GM18951 (cell line): ENCODE measurements at regions not wholly inside any gene's neighbourhood (a gene's known extent, or its start where the extent isn't known, plus 50 kb on each side); places are given as distances from the start of the nearest gene placed in this dataset.

ENCODE experiments used
- POLR2A ChIP-seq: IDR thresholded peaks from 4 replicates; pipeline ENCODE4 v1.6.1; 2011; ENCODE audit warnings: mild to moderate bottlenecking; ENCODE audit not compliant: insufficient read length, insufficient read depth; ENCODE audit errors: extremely low read depth
- in situ Hi-C: fragments of 300-500 bp; cut with MboI; formaldehyde crosslinking; loops from one replicate; pipeline ENCODE4 v1.12.0; 2022; ENCODE audit warnings: low sequenced_read_pairs, mixed read lengths, inconsistent platforms; ENCODE audit not compliant: unreplicated experiment

DNA sequence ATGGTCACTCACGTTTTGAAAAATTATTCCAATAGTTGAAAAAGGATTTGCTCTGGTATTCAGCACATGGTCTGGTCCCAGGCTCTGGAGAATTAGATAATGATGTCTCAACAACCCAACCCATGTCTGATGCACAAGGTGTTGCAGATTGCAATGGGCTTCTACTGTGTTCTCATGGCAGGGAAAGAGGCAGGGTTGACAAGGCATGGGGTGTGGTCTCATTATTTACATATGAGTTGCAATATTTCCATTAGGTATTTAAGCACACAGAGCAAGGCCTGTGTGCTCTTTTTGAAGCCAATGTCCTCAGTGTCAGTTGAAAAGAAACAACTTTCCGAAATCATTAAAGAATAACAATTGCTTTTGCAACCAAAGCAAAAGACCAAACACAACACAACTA lies 381.9 kb upstream of the PBX1 start:
- in situ Hi-C loops: no loop called here
- TF ChIP-seq POLR2A: no peak

DNA sequence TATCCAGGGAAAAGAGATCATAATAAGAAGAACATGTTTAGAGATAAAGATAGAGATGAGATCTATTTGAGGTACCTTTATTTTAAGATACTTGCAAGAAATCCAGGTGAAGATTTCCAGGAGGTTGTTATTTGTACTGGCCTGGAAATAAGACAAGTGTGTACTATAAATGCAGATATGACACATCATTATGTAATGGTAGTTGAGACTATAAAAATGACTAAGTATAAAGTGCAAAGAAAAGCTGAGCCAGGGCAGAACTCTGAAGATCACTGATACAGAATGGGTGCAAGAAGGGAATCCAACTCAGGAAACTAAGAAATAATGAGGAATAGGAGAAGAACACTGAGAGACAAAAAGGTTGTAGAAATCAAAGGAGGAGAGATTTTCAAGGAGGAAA lies 378.2 kb upstream of the PBX1 start:
- no peak for TF ChIP-seq POLR2A
- in situ Hi-C loops: no loop called here

DNA sequence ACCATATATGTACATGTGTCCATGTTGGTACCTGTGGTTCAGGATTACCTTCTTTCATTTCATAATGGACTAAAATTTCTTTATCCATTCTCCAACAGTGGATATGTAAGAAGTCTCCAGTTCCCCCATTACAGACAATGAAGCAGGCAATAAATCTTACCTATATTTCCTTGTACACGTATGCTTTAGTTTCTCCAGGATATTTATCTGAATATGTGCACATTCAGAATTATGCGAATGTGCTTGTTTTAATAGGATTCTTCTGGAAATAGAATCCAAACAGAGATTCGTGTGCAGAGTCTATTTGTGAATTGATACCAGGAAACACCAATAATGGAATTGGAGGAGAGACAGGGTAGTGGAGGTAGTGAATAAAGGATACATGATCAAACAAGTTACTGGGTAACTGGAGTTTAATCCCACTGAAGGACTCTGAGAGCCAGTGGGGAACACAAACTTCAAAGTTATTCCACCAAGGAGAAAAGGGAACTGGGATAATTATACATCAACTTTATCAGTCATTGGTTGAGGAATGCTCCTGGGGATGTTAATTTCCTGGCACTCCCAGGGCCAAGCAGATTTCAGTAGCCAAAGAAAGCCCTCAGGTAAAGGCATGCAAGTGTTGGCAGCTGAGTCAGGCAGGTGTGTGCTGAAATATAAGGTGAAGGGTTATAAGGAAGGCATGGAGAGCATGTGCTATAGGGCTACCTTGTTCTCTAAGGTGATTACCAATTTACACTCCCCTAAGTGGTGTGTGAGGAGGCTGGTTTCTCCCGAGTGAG lies 374.9 kb upstream of the PBX1 start:
- in situ Hi-C loops: no loop called here
- no peak for TF ChIP-seq POLR2A

DNA sequence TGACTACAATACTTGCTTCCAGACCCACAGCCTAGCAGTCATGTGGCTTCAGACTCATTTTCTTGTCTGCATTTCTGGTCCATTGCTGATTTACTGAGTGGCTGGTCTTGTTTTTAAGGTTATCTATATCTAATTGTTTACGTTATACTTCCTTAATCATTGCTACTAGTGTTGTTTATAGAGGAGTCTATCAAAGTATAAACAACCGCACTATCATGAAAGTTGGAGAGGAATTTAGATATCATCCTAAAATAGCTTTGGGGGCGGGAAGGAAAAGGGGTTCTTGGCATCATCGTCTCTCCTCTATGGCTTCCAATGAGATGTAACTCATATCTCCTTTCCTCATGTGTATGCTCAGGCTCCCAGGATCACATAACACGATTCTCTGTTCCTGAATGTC lies 372.1 kb upstream of the PBX1 start:
- TF ChIP-seq POLR2A: no peak
- in situ Hi-C loops: no loop called here

DNA sequence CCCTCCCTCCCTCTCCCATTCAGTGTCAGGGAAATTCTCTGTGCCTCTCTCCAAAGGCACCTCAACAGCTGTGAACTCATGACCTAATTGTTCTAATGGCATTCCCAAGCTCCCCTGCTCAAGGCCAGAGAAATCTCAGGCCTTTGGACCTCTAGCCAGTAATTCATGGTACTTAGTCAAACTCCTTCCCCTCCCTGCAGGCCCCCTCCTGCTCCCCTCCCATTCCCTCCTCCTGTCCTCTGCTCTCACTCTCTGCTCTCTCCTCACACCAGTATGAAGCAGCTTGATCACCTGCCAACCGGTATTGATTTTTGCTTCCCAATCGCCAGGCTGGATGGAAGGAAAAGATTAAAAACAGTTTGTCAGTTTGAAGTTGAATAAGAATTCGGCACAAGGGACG lies 370.5 kb upstream of the PBX1 start:
- no peak for TF ChIP-seq POLR2A

DNA sequence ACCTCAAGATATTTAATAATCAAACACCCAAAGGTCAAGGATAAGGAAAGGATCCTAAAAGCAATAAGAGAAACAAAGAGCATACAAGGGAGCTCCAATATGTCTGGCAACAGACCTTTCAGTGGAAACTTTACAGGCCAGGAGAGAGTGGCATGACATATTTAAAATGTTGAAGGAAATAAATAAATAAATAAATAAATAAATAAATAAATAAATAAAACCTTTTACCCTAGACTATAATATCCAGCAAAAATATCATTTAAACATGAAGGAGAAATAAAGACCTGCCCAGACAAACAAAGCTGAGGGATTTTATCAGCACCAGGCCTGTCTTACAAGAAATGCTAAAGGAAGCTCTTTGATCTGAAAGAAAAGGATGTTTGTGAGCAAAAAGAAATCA lies 367.8 kb upstream of the PBX1 start:
- no peak for TF ChIP-seq POLR2A
- in situ Hi-C loops: no loop called here

More for the DNA sequence above, 370.5 kb upstream of the PBX1 start:
- in situ Hi-C loops: no loop called here

DNA sequence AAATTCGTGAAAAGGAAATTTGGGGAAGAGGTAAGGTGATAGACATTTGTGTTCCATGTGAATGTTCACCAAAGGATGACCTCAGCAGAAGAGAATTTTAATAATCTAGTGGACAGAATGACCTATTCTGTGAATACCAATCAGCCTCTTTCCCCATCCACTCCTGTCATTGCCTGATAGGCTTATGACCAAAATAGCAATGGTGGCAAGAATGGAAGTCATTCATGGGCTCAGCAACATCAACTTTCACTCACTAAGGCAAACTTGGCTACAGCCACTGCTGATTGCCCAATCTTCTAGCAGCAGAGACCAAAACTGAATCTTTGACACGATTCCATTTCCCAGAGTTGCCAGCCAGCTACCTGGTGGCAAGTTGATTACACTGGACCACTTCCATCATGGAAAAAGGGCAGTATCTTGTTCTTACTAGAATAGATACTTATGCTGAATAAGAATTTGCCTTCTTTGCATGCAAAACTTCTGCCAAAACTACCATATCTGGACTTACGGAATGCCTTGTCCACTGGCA lies 348.7 kb upstream of the PBX1 start:
- in situ Hi-C loops: no loop called here

DNA sequence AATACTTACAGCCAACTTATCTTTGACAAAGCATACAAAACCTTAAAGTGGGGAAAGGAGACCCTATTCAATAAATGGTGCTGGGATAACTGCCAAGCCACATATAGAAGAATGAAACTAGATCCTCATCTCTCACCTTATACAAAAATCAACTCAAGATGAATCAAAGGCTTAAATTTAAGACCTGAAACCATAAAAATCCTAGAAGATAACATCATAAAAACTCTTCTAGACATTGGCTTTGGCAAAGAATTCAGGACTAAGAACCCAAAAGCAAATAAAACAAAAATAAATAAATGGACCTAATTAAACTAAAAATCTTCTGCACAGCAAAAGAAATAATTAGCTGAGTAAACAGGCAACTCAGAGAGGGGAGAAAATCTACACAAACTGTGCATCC lies 335.6 kb upstream of the PBX1 start:
- no peak for TF ChIP-seq POLR2A
- in situ Hi-C loops: no loop called here

More for the DNA sequence above, 348.7 kb upstream of the PBX1 start:
- TF ChIP-seq POLR2A: no peak

DNA sequence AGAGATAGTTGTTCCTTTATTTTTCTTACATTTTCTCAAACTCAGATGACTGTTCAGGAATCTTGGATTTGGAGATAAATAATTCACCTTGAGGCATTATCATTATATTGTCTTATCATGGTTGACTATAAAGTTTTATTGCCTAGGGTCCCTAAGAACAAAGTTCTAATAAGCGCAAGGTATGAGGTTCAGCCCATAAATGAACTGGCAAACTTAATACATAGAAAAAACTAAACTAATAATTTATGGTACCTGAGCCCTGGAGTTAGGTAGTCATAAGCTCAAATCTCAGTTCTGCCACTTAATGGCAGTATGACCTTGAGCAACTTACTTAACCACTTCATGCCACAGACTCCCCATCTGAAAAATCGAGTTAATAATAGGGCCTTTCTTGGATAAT lies 334.0 kb upstream of the PBX1 start:
- no peak for TF ChIP-seq POLR2A
- in situ Hi-C loops: no loop called here

DNA sequence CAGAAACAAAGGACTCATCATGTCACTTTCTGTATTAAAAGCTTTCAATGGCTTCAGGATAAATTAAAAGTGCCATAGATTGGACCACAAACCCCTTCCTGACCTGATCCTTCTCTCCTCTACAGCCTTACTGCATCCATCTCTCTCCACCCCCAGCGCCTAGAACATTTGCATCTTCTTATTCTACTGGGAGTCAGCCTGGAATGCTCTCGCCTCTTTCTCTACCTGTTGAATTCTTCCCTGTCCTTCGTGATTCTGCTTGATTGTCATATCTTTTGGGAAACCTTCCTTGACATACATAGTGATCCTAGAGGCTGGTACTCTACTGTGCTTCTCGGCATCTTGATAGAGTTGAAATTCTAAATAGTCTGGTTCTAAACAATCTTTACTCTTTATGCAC lies 332.0 kb upstream of the PBX1 start:
- TF ChIP-seq POLR2A: no peak
- in situ Hi-C loops: no loop called here

DNA sequence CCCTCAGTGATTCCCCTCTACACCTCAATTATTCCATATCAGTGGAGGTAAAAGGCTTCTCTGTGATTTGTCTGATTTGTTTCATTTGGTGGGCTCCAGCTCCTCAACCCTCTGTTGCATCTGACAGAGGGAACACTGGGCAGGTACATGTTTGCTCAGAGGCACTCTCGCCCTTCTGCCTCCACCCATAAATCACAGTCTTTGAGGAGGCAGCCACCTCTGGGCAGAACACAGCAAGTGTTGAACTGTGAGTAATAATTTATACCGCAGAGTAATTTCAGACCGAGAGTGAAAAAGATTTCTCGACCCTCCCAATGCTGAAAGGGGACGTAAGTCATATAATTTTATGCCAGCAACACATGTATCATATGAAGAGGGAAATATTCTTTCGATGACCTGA lies 330.1 kb upstream of the PBX1 start:
- no peak for TF ChIP-seq POLR2A
- in situ Hi-C loops: no loop called here

DNA sequence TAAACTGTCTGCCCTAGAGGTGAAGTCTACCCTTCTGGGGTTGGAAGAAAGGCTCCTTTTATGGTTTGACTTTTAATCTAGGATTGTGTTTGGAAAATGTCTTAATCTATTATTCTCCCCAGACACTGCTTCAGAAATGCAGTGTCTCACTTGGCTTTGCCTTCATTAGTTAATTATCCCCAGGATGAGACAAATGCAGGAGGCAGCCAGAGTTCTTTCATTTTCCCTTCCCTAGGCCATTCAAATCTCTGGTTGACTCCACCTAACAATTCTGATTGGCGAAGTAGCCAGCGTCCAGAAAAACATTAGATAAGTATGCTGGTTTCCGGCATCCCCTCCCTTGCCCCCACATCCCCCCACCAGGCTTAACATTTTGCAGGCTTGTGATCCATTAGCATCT lies 325.8 kb upstream of the PBX1 start:
- in situ Hi-C loops: no loop called here
- TF ChIP-seq POLR2A: no peak

DNA sequence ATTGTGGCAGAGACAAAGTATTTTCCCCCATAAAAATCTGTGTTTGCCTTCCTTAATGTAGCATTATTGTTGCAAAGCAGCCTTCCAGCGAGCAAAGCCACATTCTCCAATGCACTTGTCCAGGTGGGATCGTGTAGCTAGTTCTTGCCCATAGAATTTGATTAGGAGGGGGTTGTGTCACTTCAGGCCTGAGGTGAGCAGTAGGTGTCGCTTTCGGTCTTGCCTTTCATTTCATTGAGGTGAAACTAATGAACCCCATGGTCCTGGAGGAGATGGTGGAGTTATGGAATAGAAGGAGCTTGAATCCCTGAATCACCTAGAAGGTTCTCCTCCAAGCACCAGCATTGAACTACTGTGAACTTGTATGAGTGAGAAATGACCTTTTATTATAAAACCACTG lies 318.9 kb upstream of the PBX1 start:
- in situ Hi-C loops: no loop called here
- no peak for TF ChIP-seq POLR2A

DNA sequence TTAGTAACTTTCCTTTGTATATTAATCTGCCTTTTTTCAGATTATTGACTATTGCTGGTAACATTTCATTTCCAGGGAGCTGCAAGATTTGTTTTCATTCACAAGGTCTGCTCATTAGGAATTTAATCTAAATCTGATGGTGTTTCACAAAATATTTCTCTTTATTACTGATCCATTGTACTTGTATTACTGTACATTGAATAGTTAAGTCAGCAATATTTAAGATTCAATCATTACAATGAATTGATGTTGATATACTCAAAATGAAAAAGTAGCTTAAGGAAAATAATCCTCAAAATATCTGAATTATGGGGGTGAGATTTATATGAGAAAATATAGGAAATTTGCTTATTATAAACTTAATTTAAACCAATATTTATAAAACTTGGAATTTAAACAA lies 308.6 kb upstream of the PBX1 start:
- in situ Hi-C loops: no loop called here
- no peak for TF ChIP-seq POLR2A
